ENCODE measurements at regions not wholly inside any gene's neighbourhood (a gene's known extent, or its start where the extent isn't known, plus 50 kb on each side); places are given as distances from the start of the nearest gene placed in this dataset.

DNA sequence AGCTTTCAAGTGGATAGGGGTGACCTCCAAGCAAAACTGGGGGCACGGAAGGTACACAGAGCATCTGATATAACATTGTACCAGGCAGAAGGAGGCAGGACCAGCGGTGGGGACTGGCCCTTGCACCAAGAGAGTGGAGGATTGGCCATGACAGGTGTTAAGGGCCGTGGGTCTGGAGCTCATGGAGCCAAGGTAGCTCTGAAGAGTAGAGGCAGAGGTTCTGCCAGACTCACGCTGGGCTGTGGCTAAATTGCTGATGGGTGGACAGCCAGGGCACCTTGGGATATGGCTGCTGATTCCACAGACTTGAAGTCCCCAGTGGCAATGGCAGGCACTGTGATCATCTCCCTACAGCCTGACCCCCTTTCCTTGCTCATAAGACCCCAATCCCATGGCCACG is 65.9 kb upstream of the NKD1 start:
- TF ChIP-seq CBX8 (IDR thresholded peaks at IDR 0.05) (no peak), HOXA7 (CRISPR knock-in tag; IDR thresholded peaks at IDR 0.05) (no peak), HEYL (CRISPR knock-in tag; IDR thresholded peaks at IDR 0.05) (no peak), RNF2 (IDR thresholded peaks at IDR 0.05; ENCODE audit: borderline replicate concordance, low read depth) (no peak), POLR2A (IDR thresholded peaks at IDR 0.05; ENCODE audit: low read length) (no peak), EHF (CRISPR knock-in tag; IDR thresholded peaks at IDR 0.05) (no peak), SMC3 (IDR thresholded peaks at IDR 0.05) (no peak), MAFK (IDR thresholded peaks at IDR 0.05; ENCODE audit: partially characterized antibody) (no peak), GATA3 (IDR thresholded peaks at IDR 0.05; ENCODE audit: borderline replicate concordance) (no peak), MAZ (IDR thresholded peaks at IDR 0.05; ENCODE audit: borderline replicate concordance, low read depth, low read length) (no peak), ZNF302 (CRISPR knock-in tag; IDR thresholded peaks at IDR 0.05) (no peak), FOSL2 (IDR thresholded peaks at IDR 0.05) (no peak), FOSL2 (CRISPR knock-in tag; IDR thresholded peaks at IDR 0.05) (no peak), ZC3H11A (IDR thresholded peaks at IDR 0.05) (no peak), KDM1A (IDR thresholded peaks at IDR 0.05; ENCODE audit: low read depth) (no peak)
- TF ChIP-seq, protein P1, sequence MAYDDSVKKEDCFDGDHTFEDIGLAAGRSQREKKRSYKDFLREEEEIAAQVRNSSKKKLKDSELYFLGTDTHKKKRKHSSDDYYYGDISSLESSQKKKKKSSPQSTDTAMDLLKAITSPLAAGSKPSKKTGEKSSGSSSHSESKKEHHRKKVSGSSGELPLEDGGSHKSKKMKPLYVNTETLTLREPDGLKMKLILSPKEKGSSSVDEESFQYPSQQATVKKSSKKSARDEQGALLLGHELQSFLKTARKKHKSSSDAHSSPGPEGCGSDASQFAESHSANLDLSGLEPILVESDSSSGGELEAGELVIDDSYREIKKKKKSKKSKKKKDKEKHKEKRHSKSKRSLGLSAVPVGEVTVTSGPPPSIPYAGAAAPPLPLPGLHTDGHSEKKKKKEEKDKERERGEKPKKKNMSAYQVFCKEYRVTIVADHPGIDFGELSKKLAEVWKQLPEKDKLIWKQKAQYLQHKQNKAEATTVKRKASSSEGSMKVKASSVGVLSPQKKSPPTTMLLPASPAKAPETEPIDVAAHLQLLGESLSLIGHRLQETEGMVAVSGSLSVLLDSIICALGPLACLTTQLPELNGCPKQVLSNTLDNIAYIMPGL (CRISPR knock-in tag; IDR thresholded peaks at IDR 0.05; ENCODE audit: borderline replicate concordance): no peak
- H3K9me3 ChIP-seq: peaks cover 13% of the 10 kb centered on the region; the same call in 1 of the 3 replicates
- H3K4me3 ChIP-seq: no peak overlapping the region
- ATAC-seq (no peak), FAIRE-seq (no peak), DNase-seq (ENCODE audit: low read depth in 1 of 2, low spot score in 1 of 2) (no peak)
- ChIA-PET CTCF (no interaction called here), POLR2A (no interaction called here)
- H3K27ac ChIP-seq: no peak overlapping the region
- no peaks in the 10 kb centered on the region for H3K4me1 ChIP-seq
- WGBS (ENCODE audit: missing lambda C conversion rate): 3% methylated on average over 5 of the region's 5 CpGs
- no peak overlapping the region for H3K4me2 ChIP-seq

DNA sequence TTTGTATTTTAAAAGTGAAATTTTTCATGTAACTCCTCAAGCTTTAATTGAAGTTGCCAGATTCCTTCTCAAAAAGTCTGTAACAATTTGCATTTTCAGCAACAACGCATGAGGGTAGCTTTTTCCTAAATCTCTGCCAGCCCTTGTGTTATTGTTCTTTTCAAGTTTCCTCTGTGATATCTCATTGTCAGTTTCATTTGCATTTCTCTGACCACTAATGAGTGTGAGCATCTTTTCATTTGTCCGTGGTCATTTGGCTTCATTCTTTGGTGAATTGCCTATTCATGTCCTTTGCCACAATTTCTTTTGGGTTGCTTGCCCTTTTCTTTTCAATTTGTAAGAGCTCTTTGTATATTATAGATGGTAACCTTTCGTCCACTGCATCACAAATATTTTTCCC is 68.0 kb upstream of the NKD1 start:
- no peak overlapping the region for H3K4me2 ChIP-seq
- no peak overlapping the region for H3K27ac ChIP-seq
- POLR2A ChIA-PET: no interaction called here
- H3K9me3 ChIP-seq: peaks cover 8% of the 10 kb centered on the region; the same call in 1 of the 3 replicates
- TF ChIP-seq TP53 (CRISPR knock-in tag; IDR thresholded peaks at IDR 0.05): no peak
- TF ChIP-seq, protein P2, sequence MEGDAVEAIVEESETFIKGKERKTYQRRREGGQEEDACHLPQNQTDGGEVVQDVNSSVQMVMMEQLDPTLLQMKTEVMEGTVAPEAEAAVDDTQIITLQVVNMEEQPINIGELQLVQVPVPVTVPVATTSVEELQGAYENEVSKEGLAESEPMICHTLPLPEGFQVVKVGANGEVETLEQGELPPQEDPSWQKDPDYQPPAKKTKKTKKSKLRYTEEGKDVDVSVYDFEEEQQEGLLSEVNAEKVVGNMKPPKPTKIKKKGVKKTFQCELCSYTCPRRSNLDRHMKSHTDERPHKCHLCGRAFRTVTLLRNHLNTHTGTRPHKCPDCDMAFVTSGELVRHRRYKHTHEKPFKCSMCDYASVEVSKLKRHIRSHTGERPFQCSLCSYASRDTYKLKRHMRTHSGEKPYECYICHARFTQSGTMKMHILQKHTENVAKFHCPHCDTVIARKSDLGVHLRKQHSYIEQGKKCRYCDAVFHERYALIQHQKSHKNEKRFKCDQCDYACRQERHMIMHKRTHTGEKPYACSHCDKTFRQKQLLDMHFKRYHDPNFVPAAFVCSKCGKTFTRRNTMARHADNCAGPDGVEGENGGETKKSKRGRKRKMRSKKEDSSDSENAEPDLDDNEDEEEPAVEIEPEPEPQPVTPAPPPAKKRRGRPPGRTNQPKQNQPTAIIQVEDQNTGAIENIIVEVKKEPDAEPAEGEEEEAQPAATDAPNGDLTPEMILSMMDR (IDR thresholded peaks at IDR 0.05): no peak
- TF ChIP-seq PHF8 (IDR thresholded peaks at IDR 0.05; ENCODE audit: borderline replicate concordance, low read depth): no peak
- no peak for TF ChIP-seq SMC3 (IDR thresholded peaks at IDR 0.05)
- TF ChIP-seq HDAC2 (IDR thresholded peaks at IDR 0.05): no peak
- TF ChIP-seq JUN (IDR thresholded peaks at IDR 0.05): no peak
- no peak for TF ChIP-seq RNF2 (IDR thresholded peaks at IDR 0.05; ENCODE audit: borderline replicate concordance, low read depth)
- no peak for TF ChIP-seq KDM5A (IDR thresholded peaks at IDR 0.05)
- TF ChIP-seq FOSB (CRISPR knock-in tag; IDR thresholded peaks at IDR 0.05): no peak
- TF ChIP-seq CHD4 (IDR thresholded peaks at IDR 0.05; ENCODE audit: borderline replicate concordance): no peak
- no peak for TF ChIP-seq CHD2 (IDR thresholded peaks at IDR 0.05; ENCODE audit: low read length, partially characterized antibody)
- no peak for TF ChIP-seq FOXS1 (CRISPR knock-in tag; IDR thresholded peaks at IDR 0.05)
- no peak for TF ChIP-seq CBX2 (IDR thresholded peaks at IDR 0.05; ENCODE audit: borderline replicate concordance, low read depth)
- no peak for TF ChIP-seq HOXA7 (CRISPR knock-in tag; IDR thresholded peaks at IDR 0.05)
- TF ChIP-seq ZC3H11A (IDR thresholded peaks at IDR 0.05): no peak
- TF ChIP-seq, protein P3, sequence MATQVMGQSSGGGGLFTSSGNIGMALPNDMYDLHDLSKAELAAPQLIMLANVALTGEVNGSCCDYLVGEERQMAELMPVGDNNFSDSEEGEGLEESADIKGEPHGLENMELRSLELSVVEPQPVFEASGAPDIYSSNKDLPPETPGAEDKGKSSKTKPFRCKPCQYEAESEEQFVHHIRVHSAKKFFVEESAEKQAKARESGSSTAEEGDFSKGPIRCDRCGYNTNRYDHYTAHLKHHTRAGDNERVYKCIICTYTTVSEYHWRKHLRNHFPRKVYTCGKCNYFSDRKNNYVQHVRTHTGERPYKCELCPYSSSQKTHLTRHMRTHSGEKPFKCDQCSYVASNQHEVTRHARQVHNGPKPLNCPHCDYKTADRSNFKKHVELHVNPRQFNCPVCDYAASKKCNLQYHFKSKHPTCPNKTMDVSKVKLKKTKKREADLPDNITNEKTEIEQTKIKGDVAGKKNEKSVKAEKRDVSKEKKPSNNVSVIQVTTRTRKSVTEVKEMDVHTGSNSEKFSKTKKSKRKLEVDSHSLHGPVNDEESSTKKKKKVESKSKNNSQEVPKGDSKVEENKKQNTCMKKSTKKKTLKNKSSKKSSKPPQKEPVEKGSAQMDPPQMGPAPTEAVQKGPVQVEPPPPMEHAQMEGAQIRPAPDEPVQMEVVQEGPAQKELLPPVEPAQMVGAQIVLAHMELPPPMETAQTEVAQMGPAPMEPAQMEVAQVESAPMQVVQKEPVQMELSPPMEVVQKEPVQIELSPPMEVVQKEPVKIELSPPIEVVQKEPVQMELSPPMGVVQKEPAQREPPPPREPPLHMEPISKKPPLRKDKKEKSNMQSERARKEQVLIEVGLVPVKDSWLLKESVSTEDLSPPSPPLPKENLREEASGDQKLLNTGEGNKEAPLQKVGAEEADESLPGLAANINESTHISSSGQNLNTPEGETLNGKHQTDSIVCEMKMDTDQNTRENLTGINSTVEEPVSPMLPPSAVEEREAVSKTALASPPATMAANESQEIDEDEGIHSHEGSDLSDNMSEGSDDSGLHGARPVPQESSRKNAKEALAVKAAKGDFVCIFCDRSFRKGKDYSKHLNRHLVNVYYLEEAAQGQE (IDR thresholded peaks at IDR 0.05): no peak
- TF ChIP-seq, protein P4, sequence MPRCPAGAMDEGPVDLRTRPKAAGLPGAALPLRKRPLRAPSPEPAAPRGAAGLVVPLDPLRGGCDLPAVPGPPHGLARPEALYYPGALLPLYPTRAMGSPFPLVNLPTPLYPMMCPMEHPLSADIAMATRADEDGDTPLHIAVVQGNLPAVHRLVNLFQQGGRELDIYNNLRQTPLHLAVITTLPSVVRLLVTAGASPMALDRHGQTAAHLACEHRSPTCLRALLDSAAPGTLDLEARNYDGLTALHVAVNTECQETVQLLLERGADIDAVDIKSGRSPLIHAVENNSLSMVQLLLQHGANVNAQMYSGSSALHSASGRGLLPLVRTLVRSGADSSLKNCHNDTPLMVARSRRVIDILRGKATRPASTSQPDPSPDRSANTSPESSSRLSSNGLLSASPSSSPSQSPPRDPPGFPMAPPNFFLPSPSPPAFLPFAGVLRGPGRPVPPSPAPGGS (IDR thresholded peaks at IDR 0.05): no peak
- TF ChIP-seq RARB (CRISPR knock-in tag; IDR thresholded peaks at IDR 0.05): no peak
- TF ChIP-seq HEYL (CRISPR knock-in tag; IDR thresholded peaks at IDR 0.05): no peak
- no peak for TF ChIP-seq RCOR1 (IDR thresholded peaks at IDR 0.05; ENCODE audit: low read depth, low read length)
- CTCF ChIA-PET: interaction anchor here (0.6 kb wide), 1 partner anchor 72 kb away, joined by 3 read pairs; no protein-coding TSS in a partner anchor
- WGBS (ENCODE audit: missing lambda C conversion rate): 36% methylated on average over 3 of the region's 3 CpGs
- ATAC-seq (no peak), DNase-seq (ENCODE audit: low read depth in 1 of 2, low spot score in 1 of 2) (no peak), FAIRE-seq (no peak)
- H3K4me3 ChIP-seq: no peak overlapping the region
- H3K4me1 ChIP-seq: no peaks in the 10 kb centered on the region
